Testis (tissue), 2 donors: ENCODE measurements at regions not wholly inside any gene's neighbourhood (a gene's known extent, or its start where the extent isn't known, plus 50 kb on each side); places are given as distances from the start of the nearest gene placed in this dataset.

Source experiments
- POLR2A ChIP-seq: fragments of 450-650 bp; IDR thresholded peaks from one replicate; pipeline ENCODE4 v1.6.1; 2017; ENCODE audit warnings: antibody characterized with exemption, mild to moderate bottlenecking, moderate library complexity
- TF ChIP-seq, protein P1 (sequence below), 3 experiments: fragments of 450-650 bp in 2 of 3; fragments of 200-600 bp in 1 of 3; sonication (generic) in 1 of 3; IDR thresholded peaks; one replicate each; pipeline ENCODE4 v1.5.1; 2016 to 2019; ENCODE audit warnings: antibody characterized with exemption in 3 of 3, mild to moderate bottlenecking in 2 of 3, moderate library complexity in 1 of 3

DNA sequence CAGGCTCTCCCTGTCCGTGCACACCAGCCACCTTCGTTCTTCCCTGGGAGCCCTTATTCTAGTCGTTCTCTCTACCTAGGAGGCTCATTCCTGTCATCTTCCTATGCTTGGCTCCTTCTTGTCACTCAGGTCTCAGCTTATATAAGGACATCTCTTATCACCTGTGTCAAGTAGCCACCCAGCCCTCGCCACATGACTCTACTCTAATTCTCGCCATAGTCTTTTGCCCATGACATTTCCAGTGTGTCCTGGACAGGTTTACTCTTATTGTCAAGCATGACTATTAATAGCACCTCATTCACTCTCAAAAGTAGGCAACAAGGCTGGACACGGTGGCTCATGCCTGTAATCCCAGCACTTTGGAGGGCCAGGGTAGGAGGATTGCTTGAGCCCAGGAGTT, 175.7 kb upstream of the NUDT4 start:
- TF ChIP-seq POLR2A, result no peak
- TF ChIP-seq, protein P1, sequence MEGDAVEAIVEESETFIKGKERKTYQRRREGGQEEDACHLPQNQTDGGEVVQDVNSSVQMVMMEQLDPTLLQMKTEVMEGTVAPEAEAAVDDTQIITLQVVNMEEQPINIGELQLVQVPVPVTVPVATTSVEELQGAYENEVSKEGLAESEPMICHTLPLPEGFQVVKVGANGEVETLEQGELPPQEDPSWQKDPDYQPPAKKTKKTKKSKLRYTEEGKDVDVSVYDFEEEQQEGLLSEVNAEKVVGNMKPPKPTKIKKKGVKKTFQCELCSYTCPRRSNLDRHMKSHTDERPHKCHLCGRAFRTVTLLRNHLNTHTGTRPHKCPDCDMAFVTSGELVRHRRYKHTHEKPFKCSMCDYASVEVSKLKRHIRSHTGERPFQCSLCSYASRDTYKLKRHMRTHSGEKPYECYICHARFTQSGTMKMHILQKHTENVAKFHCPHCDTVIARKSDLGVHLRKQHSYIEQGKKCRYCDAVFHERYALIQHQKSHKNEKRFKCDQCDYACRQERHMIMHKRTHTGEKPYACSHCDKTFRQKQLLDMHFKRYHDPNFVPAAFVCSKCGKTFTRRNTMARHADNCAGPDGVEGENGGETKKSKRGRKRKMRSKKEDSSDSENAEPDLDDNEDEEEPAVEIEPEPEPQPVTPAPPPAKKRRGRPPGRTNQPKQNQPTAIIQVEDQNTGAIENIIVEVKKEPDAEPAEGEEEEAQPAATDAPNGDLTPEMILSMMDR (IDR thresholded peaks at IDR 0.05), result no peak
